SU-DHL-6 (cell line): ENCODE measurements at regions not wholly inside any gene's neighbourhood (a gene's known extent, or its start where the extent isn't known, plus 50 kb on each side); places are given as distances from the start of the nearest gene placed in this dataset.

ENCODE experiments used
- CTCF ChIP-seq: fragments of 200-600 bp; sonication (generic); IDR thresholded peaks from one replicate; pipeline ENCODE4 v1.5.1; 2017; ENCODE audit warnings: antibody characterized with exemption, mild to moderate bottlenecking, low read length, moderate library complexity; ENCODE audit not compliant: insufficient read depth, poor library complexity, severe bottlenecking
- EZH2phosphoT487 ChIP-seq: fragments of 200-600 bp; sonication (generic), shearing (Covaris generic); conservative IDR thresholded peaks from 2 replicates; pipeline ENCODE4 v1.6.1; 2018; ENCODE audit warnings: mild to moderate bottlenecking, antibody characterized with exemption, low read length, moderate library complexity, mixed read lengths

DNA sequence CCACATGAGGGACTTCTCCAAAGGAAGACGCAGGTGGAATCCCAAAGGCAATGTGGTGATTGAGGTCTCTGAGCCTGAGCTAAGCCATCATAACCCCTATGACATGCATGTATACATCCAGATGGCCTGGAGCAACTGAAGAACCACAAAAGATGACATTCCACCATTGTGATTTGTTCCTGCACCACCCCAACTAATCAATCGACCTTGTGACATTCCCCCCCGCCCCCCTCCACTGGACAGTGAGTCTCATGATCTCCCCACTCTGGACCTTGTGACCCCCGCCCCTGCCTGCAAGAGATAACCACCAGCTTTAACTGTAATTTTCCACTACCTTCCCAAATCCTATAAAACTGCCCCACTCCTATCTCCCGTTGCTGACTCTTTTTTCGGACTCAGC is 87.9 kb downstream of the VCPKMT start:
- TF ChIP-seq CTCF (no peak), EZH2phosphoT487 (no peak)
